HepG2 (cell line): ENCODE measurements at regions not wholly inside any gene's neighbourhood (a gene's known extent, or its start where the extent isn't known, plus 50 kb on each side); places are given as distances from the start of the nearest gene placed in this dataset.

ENCODE experiments used
- ATAC-seq: fragments of 200-7000 bp; cut with Tn5 transposase; 3 replicates; pipeline ENCODE4 v1.9.1; 2020; ENCODE audit warnings: mild to moderate bottlenecking, moderate library complexity
- BruUV-seq: library from RNA; stranded (reverse); fragments of 400-500 nt; replicated peaks from 2 replicates; lab custom pipeline; 2021; lab: Mats Ljungman, UMichigan
- CTCF ChIA-PET: fragments of 300-600 bp; formaldehyde crosslinking; extraction: SDS; loops from one replicate; lab custom pipeline; 2021; ENCODE audit warnings: low total read pairs, inconsistent platforms, low intra/inter-chr PET ratio; lab: Yijun Ruan, JAX
- POLR2A ChIA-PET: fragments of 350-600 bp; sonication (Branson Sonifier 250); formaldehyde crosslinking; loops from one replicate; lab custom pipeline; 2020; ENCODE audit warnings: antibody characterized with exemption, inconsistent platforms; lab: Yijun Ruan, JAX
- DNase-seq: peaks from one replicate; pipeline ENCODE4 v3.0.0-alpha.2; 2015; ENCODE audit warnings: low spot score
- FAIRE-seq: peaks from 3 replicates; lab custom pipeline; 2011; peaks lifted over from hg19 to GRCh38; lab: Jason Lieb, UNC
- H2AFZ ChIP-seq: one replicate; pipeline ENCODE4 v1.6.1; 2011; ENCODE audit warnings: low read length, inconsistent platforms
- H3K27ac ChIP-seq: fragments of 300-600 bp; 3 replicates; pipeline ENCODE4 v1.8.0; 2011; ENCODE audit warnings: mixed run types, mild to moderate bottlenecking, mixed read lengths, low read length, inconsistent platforms; ENCODE audit not compliant: insufficient read depth; ENCODE audit errors: extremely low read length
- H3K27me3 ChIP-seq, 2 experiments: fragments of 200-600 bp in 1 of 2; 2 replicates in 1 of 2; 3 replicates in 1 of 2; pipeline versions ENCODE4 v1.6.0 to v1.8.0; 2011; ENCODE audit warnings: low read length in 2 of 2, mild to moderate bottlenecking in 2 of 2, moderate library complexity in 2 of 2, inconsistent platforms in 1 of 2; ENCODE audit not compliant: insufficient read depth in 2 of 2, control insufficient read depth in 1 of 2
- H3K36me3 ChIP-seq, 2 experiments: fragments of 200-600 bp in 1 of 2; replicated peaks in 1 of 2; 2 replicates in 1 of 2; 3 replicates in 1 of 2; pipeline versions ENCODE4 v1.5.1 to v1.8.0; 2011; ENCODE audit warnings: low read length in 2 of 2, inconsistent platforms in 1 of 2; ENCODE audit not compliant: insufficient read depth in 2 of 2, control insufficient read depth in 1 of 2
- H3K4me1 ChIP-seq: 2 replicates; pipeline ENCODE4 v1.5.1; 2012; ENCODE audit warnings: low read length, inconsistent platforms; ENCODE audit not compliant: insufficient read depth
- H3K4me2 ChIP-seq: 2 replicates; pipeline ENCODE4 v1.6.0; 2011; ENCODE audit warnings: low read depth, low read length, inconsistent platforms
- H3K4me3 ChIP-seq, 3 experiments: fragments of 200-600 bp in 1 of 3; sonication (generic), shearing (Covaris generic) in 1 of 3; replicated peaks in 1 of 3; 2 replicates each; pipeline ENCODE4 v1.5.1; 2011 to 2016; ENCODE audit warnings: low read length in 3 of 3, inconsistent platforms in 2 of 3, low read depth in 2 of 3, mild to moderate bottlenecking in 2 of 3, control low read depth in 1 of 3, mixed read lengths in 1 of 3; ENCODE audit not compliant: insufficient read depth in 1 of 3
- H3K79me2 ChIP-seq: one replicate; pipeline ENCODE4 v1.6.1; 2011; ENCODE audit warnings: low read length, inconsistent platforms; ENCODE audit not compliant: insufficient read depth
- H3K9ac ChIP-seq: 2 replicates; pipeline ENCODE4 v1.6.0; 2011; ENCODE audit warnings: mild to moderate bottlenecking, low read depth, low read length, inconsistent platforms; ENCODE audit not compliant: insufficient read depth
- H3K9me3 ChIP-seq: 2 replicates; pipeline ENCODE4 v1.5.1; 2012; ENCODE audit warnings: mild to moderate bottlenecking, low read length
- H4K20me1 ChIP-seq: 2 replicates; pipeline ENCODE4 v1.6.0; 2011; ENCODE audit warnings: inconsistent platforms, mild to moderate bottlenecking, low read length, moderate library complexity; ENCODE audit not compliant: insufficient read depth
- AKNA ChIP-seq: sonication (generic); formaldehyde crosslinking; IDR thresholded peaks from 2 replicates; pipeline ENCODE4 v1.4.0; 2020; ENCODE audit warnings: missing genetic modification reagents, borderline replicate concordance
- ATF1 ChIP-seq: IDR thresholded peaks from 2 replicates; pipeline ENCODE4 v1.6.1; 2016; ENCODE audit warnings: mild to moderate bottlenecking, control low read depth
- ELF1 ChIP-seq: sonication (generic); formaldehyde crosslinking; IDR thresholded peaks from 2 replicates; pipeline ENCODE4 v1.4.0; 2020; ENCODE audit warnings: missing genetic modification reagents
- FOSL1 ChIP-seq: sonication (generic); formaldehyde crosslinking; IDR thresholded peaks from 2 replicates; pipeline ENCODE4 v1.9.0; 2021; ENCODE audit warnings: missing genetic modification reagents, borderline replicate concordance
- HMG20A ChIP-seq: IDR thresholded peaks from 2 replicates; pipeline ENCODE4 v1.6.1; 2016; ENCODE audit warnings: borderline replicate concordance
- NFE2 ChIP-seq: sonication (generic); formaldehyde crosslinking; IDR thresholded peaks from 2 replicates; pipeline ENCODE4 v1.4.0; 2020; ENCODE audit warnings: missing genetic modification reagents
- NFE2L1 ChIP-seq: sonication (generic); formaldehyde crosslinking; IDR thresholded peaks from 2 replicates; pipeline ENCODE4 v1.4.0; 2020; ENCODE audit warnings: missing genetic modification reagents, mild to moderate bottlenecking, borderline replicate concordance
- RAD21 ChIP-seq: fragments of 450-650 bp; formaldehyde crosslinking; IDR thresholded peaks from 2 replicates; pipeline ENCODE4 v1.5.0; 2020; ENCODE audit warnings: mild to moderate bottlenecking
- SIN3A ChIP-seq: IDR thresholded peaks from 2 replicates; pipeline ENCODE4 v1.6.1; 2011; ENCODE audit warnings: low read depth, mild to moderate bottlenecking, control low read depth, low read length, borderline replicate concordance
- SNAPC2 ChIP-seq: sonication (generic); formaldehyde crosslinking; IDR thresholded peaks from 2 replicates; pipeline ENCODE4 v1.8.1; 2022; ENCODE audit warnings: mild to moderate bottlenecking, missing genetic modification reagents
- XBP1 ChIP-seq: sonication (generic); formaldehyde crosslinking; IDR thresholded peaks from 2 replicates; pipeline ENCODE4 v1.5.0; 2020; ENCODE audit warnings: missing genetic modification reagents
- ZNF605 ChIP-seq: sonication (generic); formaldehyde crosslinking; IDR thresholded peaks from 2 replicates; pipeline ENCODE4 v1.8.0; 2022; ENCODE audit warnings: mild to moderate bottlenecking, missing genetic modification reagents
- ZNF691 ChIP-seq: sonication (generic); formaldehyde crosslinking; IDR thresholded peaks from 2 replicates; pipeline ENCODE4 v1.4.0; 2020; ENCODE audit warnings: missing genetic modification reagents, low read depth, mild to moderate bottlenecking, borderline replicate concordance
- WGBS: methylation state at CpG from one replicate; pipeline ENCODE4 v1.1.6; 2017; ENCODE audit warnings: low lambda C conversion rate; 5-methylcytosine and 5-hydroxymethylcytosine counted together
- in situ Hi-C: cut with HindIII; loops from 2 replicates; pipeline ENCODE4 v1.10.0; 2017; ENCODE audit warnings: low pct_unique_long_range_greater_than_20kb; ENCODE audit not compliant: extremely low pct_ligation_motif_present
- intact Hi-C: fragments of 100-400 bp; cut with micrococcal nuclease; formaldehyde crosslinking; loops from one replicate; pipeline ENCODE4 v1.10.0; 2022; ENCODE audit not compliant: unreplicated experiment
- TF ChIP-seq, protein P1 (sequence below): sonication (generic); formaldehyde crosslinking; IDR thresholded peaks from 2 replicates; pipeline ENCODE4 v1.5.1; 2020; ENCODE audit warnings: mild to moderate bottlenecking, missing genetic modification reagents, borderline replicate concordance

GRCh38 chr3:56915966-56916586, 114.3 kb upstream of the ARHGEF3 start:
- no peaks in the 10 kb centered on the region for H3K4me1 ChIP-seq
- H3K9me3 ChIP-seq = no peaks in the 10 kb centered on the region
- no TSS peak for BruUV-seq
- H4K20me1 ChIP-seq = no peaks in the 10 kb centered on the region
- DNase-seq = no peak
- WGBS = 98% methylated on average over 6 of the region's 16 CpGs
- TF ChIP-seq FOSL1 (CRISPR knock-in tag) (no peak), RAD21 (CRISPR knock-in tag) (no peak), ZNF691 (CRISPR knock-in tag) (no peak), SNAPC2 (CRISPR knock-in tag) (no peak), ZNF605 (CRISPR knock-in tag) (no peak), XBP1 (CRISPR knock-in tag) (no peak), NFE2L1 (CRISPR knock-in tag) (no peak), ELF1 (no peak), HMG20A (CRISPR knock-in tag) (no peak), ATF1 (CRISPR knock-in tag) (no peak), AKNA (CRISPR knock-in tag) (no peak), NFE2 (CRISPR knock-in tag) (no peak), SIN3A (no peak)
- TF ChIP-seq, protein P1, sequence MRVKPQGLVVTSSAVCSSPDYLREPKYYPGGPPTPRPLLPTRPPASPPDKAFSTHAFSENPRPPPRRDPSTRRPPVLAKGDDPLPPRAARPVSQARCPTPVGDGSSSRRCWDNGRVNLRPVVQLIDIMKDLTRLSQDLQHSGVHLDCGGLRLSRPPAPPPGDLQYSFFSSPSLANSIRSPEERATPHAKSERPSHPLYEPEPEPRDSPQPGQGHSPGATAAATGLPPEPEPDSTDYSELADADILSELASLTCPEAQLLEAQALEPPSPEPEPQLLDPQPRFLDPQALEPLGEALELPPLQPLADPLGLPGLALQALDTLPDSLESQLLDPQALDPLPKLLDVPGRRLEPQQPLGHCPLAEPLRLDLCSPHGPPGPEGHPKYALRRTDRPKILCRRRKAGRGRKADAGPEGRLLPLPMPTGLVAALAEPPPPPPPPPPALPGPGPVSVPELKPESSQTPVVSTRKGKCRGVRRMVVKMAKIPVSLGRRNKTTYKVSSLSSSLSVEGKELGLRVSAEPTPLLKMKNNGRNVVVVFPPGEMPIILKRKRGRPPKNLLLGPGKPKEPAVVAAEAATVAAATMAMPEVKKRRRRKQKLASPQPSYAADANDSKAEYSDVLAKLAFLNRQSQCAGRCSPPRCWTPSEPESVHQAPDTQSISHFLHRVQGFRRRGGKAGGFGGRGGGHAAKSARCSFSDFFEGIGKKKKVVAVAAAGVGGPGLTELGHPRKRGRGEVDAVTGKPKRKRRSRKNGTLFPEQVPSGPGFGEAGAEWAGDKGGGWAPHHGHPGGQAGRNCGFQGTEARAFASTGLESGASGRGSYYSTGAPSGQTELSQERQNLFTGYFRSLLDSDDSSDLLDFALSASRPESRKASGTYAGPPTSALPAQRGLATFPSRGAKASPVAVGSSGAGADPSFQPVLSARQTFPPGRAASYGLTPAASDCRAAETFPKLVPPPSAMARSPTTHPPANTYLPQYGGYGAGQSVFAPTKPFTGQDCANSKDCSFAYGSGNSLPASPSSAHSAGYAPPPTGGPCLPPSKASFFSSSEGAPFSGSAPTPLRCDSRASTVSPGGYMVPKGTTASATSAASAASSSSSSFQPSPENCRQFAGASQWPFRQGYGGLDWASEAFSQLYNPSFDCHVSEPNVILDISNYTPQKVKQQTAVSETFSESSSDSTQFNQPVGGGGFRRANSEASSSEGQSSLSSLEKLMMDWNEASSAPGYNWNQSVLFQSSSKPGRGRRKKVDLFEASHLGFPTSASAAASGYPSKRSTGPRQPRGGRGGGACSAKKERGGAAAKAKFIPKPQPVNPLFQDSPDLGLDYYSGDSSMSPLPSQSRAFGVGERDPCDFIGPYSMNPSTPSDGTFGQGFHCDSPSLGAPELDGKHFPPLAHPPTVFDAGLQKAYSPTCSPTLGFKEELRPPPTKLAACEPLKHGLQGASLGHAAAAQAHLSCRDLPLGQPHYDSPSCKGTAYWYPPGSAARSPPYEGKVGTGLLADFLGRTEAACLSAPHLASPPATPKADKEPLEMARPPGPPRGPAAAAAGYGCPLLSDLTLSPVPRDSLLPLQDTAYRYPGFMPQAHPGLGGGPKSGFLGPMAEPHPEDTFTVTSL = no peak
- no peaks in the 10 kb centered on the region for H3K79me2 ChIP-seq
- intact Hi-C loops (no loop called here), in situ Hi-C loops (no loop called here)
- CTCF ChIA-PET = no interaction called here
- H3K27me3 ChIP-seq = no peaks in the 10 kb centered on the region
- FAIRE-seq = no peak
- H3K4me2 ChIP-seq = no peak overlapping the region
- POLR2A ChIA-PET = no interaction called here
- H3K27ac ChIP-seq = no peak overlapping the region
- H3K36me3 ChIP-seq = no peaks in the 10 kb centered on the region
- no peak overlapping the region for H3K4me3 ChIP-seq
- H2AFZ ChIP-seq = no peak overlapping the region
- no peak overlapping the region for H3K9ac ChIP-seq
- no peak for ATAC-seq
